ENCODE measurements at regions not wholly inside any gene's neighbourhood (a gene's known extent, or its start where the extent isn't known, plus 50 kb on each side); places are given as distances from the start of the nearest gene placed in this dataset.

- TF ChIP-seq CTCF (conservative IDR thresholded peaks at IDR 0.05 in 1 of 2, IDR thresholded peaks at IDR 0.05 in 1 of 2; ENCODE audit: low read depth in 1 of 2, low read length in 2 of 2) (no peak), EZH2 (IDR thresholded peaks at IDR 0.05; ENCODE audit: low read length, missing control alignments) (no peak)
These were observed 213.1 kb downstream of the BTBD3 start for GRCh38 chr20:12130781-12131180.
